GM19452 (cell line): ENCODE measurements at regions not wholly inside any gene's neighbourhood (a gene's known extent, or its start where the extent isn't known, plus 50 kb on each side); places are given as distances from the start of the nearest gene placed in this dataset.

Experiments used
- ATAC-seq: cut with Tn5 transposase; IDR thresholded peaks from one replicate; pipeline ENCODE4 v1.9.1; 2021; ENCODE audit not compliant: unreplicated experiment

- ATAC-seq = no peak
Observed at GRCh38 chr9:27625751-27626150, 52.5 kb upstream of the C9orf72 start.

GRCh38 chr9:27626244-27627187, 53.2 kb upstream of the C9orf72 start:
- ATAC-seq = no peak

- no peak for ATAC-seq
Observed at GRCh38 chr9:27627188-27627564, 53.9 kb upstream of the C9orf72 start.

GRCh38 chr9:27628311-27628710, 55.0 kb upstream of the C9orf72 start:
- no peak for ATAC-seq

GRCh38 chr9:27629425-27629824, 56.1 kb upstream of the C9orf72 start:
- no peak for ATAC-seq

- no peak for ATAC-seq
Observed at GRCh38 chr9:27632254-27632653, 59.0 kb upstream of the C9orf72 start.

GRCh38 chr9:27633764-27634163, 60.5 kb upstream of the C9orf72 start:
- no peak for ATAC-seq

GRCh38 chr9:27634879-27635278, 61.6 kb upstream of the C9orf72 start:
- no peak for ATAC-seq

- no peak for ATAC-seq
Observed at GRCh38 chr9:27638716-27639115, 65.4 kb upstream of the C9orf72 start.

GRCh38 chr9:27645161-27645840, 72.0 kb upstream of the C9orf72 start:
- ATAC-seq = no peak

- no peak for ATAC-seq
Observed at GRCh38 chr9:27653246-27653645, 80.0 kb upstream of the C9orf72 start.

- ATAC-seq = no peak
Observed at GRCh38 chr9:27653957-27654356, 80.7 kb upstream of the C9orf72 start.

GRCh38 chr9:27654629-27655285, 81.5 kb upstream of the C9orf72 start:
- no peak for ATAC-seq

- no peak for ATAC-seq
Observed at GRCh38 chr9:27655441-27655840, 82.2 kb upstream of the C9orf72 start.

GRCh38 chr9:27659001-27659400, 85.7 kb upstream of the C9orf72 start:
- no peak for ATAC-seq

GRCh38 chr9:27659571-27659970, 86.3 kb upstream of the C9orf72 start:
- no peak for ATAC-seq

- no peak for ATAC-seq
Observed at GRCh38 chr9:27660148-27660547, 86.9 kb upstream of the C9orf72 start.

GRCh38 chr9:27663526-27663925, 90.2 kb upstream of the C9orf72 start:
- ATAC-seq = no peak

- no peak for ATAC-seq
Observed at GRCh38 chr9:27664121-27664779, 91.0 kb upstream of the C9orf72 start.

GRCh38 chr9:27665136-27665535, 91.9 kb upstream of the C9orf72 start:
- ATAC-seq = no peak

GRCh38 chr9:27668280-27668679, 95.0 kb upstream of the C9orf72 start:
- no peak for ATAC-seq
